Cardiac muscle cell (in vitro differentiated cells and primary cell): ENCODE measurements at regions not wholly inside any gene's neighbourhood (a gene's known extent, or its start where the extent isn't known, plus 50 kb on each side); places are given as distances from the start of the nearest gene placed in this dataset.

Source experiments
- DNase-seq, 2 donors: peaks; one replicate each; pipeline versions ENCODE4 v3.0.0 to v3.0.0-alpha.2; 2010 to 2017; ENCODE audit warnings: low read depth in 1 of 2, low spot score in 1 of 2
- H3K27ac ChIP-seq: fragments of 200-600 bp; sonication (generic); 2 replicates; pipeline ENCODE4 v1.5.1; 2016
- H3K27me3 ChIP-seq: fragments of 200-600 bp; sonication (generic); 2 replicates; pipeline ENCODE4 v1.6.0; 2016; ENCODE audit warnings: control low read depth
- H3K36me3 ChIP-seq: fragments of 200-600 bp; sonication (generic); 2 replicates; pipeline ENCODE4 v1.5.1; 2016; ENCODE audit warnings: control low read depth
- H3K4me1 ChIP-seq: fragments of 200-600 bp; sonication (generic); 2 replicates; pipeline ENCODE4 v1.8.1; 2017; ENCODE audit warnings: low read depth, mild to moderate bottlenecking, mixed run types
- H3K4me3 ChIP-seq: fragments of 200-600 bp; sonication (generic); 2 replicates; pipeline ENCODE4 v1.5.1; 2016; ENCODE audit warnings: mild to moderate bottlenecking
- H3K9me3 ChIP-seq: fragments of 200-600 bp; sonication (generic); 2 replicates; pipeline ENCODE4 v1.5.1; 2017; ENCODE audit warnings: low read depth, mild to moderate bottlenecking, control low read depth
- CTCF ChIP-seq: IDR thresholded peaks from 2 replicates; pipeline ENCODE4 v1.5.1; 2012; ENCODE audit warnings: low read depth, mild to moderate bottlenecking, low read length

- Histone ChIP-seq H3K4me3 (no peak overlapping the region), H3K9me3 (no peaks in the 10 kb centered on the region), H3K27me3 (no peaks in the 10 kb centered on the region), H3K36me3 (no peaks in the 10 kb centered on the region), H3K4me1 (no peaks in the 10 kb centered on the region), H3K27ac (no peak overlapping the region)
- no peak for DNase-seq
- TF ChIP-seq CTCF, result no peak
Measured at GRCh38 chr2:234805836-234806235, 146.0 kb upstream of the SH3BP4 start.

GRCh38 chr2:234804704-234805103 lies 147.1 kb upstream of the SH3BP4 start:
- Histone ChIP-seq H3K27me3 (no peaks in the 10 kb centered on the region), H3K4me3 (no peak overlapping the region), H3K27ac (no peak overlapping the region), H3K4me1 (no peaks in the 10 kb centered on the region), H3K36me3 (no peaks in the 10 kb centered on the region), H3K9me3 (no peaks in the 10 kb centered on the region)
- DNase-seq, result no peak
- no peak for TF ChIP-seq CTCF

- no peaks in the 10 kb centered on the region for H3K27me3 ChIP-seq
- no peak for TF ChIP-seq CTCF
- no peak for DNase-seq
- no peaks in the 10 kb centered on the region for H3K9me3 ChIP-seq
- no peaks in the 10 kb centered on the region for H3K36me3 ChIP-seq
- no peak overlapping the region for H3K27ac ChIP-seq
- no peak overlapping the region for H3K4me3 ChIP-seq
- H3K4me1 ChIP-seq, result no peaks in the 10 kb centered on the region
Measured at GRCh38 chr2:234802845-234803171, 149.0 kb upstream of the SH3BP4 start.

- Histone ChIP-seq H3K4me3 (no peak overlapping the region), H3K36me3 (no peaks in the 10 kb centered on the region), H3K4me1 (no peaks in the 10 kb centered on the region), H3K9me3 (no peaks in the 10 kb centered on the region), H3K27me3 (no peaks in the 10 kb centered on the region), H3K27ac (no peak overlapping the region)
- TF ChIP-seq CTCF, result no peak
- DNase-seq, result no peak
Measured at GRCh38 chr2:234802071-234802844, 149.6 kb upstream of the SH3BP4 start.

- H3K27me3 ChIP-seq, result no peaks in the 10 kb centered on the region
- H3K4me3 ChIP-seq, result no peak overlapping the region
- no peak for TF ChIP-seq CTCF
- H3K4me1 ChIP-seq, result peaks cover 3% of the 10 kb centered on the region
- no peak for DNase-seq
- H3K36me3 ChIP-seq, result no peaks in the 10 kb centered on the region
- H3K9me3 ChIP-seq, result no peaks in the 10 kb centered on the region
- H3K27ac ChIP-seq, result no peak overlapping the region
Measured at GRCh38 chr2:234797566-234798250, 154.1 kb upstream of the SH3BP4 start.
